ENCODE measurements at regions not wholly inside any gene's neighbourhood (a gene's known extent, or its start where the extent isn't known, plus 50 kb on each side); places are given as distances from the start of the nearest gene placed in this dataset.
"Not testable (repeated sequence)": the region's sequence is repeated elsewhere in the genome, so short reads cannot be mapped to it uniquely, and the experiment has no call there.

DNA sequence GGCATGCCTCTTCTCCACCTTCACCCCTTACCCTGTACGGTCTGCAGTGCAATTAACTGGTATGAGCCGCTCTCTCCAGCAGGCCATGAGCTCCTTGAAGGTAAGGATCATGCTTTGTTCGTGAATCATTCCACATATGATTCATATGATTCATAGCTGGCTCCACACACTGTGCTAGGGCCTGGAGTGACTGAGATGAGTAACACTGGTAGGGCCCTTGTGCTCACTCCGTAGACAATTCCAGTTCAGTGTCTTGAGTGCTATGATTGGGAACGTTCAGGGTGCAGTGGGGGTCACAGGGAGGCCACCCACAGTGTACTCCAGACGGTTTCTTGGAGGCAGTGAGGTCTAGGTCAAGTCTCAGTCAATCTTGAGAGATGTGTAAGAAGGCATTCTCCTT, 239.8 kb downstream of the LMX1A start:
- H3K4me3 ChIP-seq (ENCODE audit: extremely low read depth, insufficient read depth, low read length, poor library complexity, severe bottlenecking) = no peak overlapping the region
- H3K36me3 ChIP-seq (ENCODE audit: control insufficient read depth, insufficient read depth, low read length) = no peaks in the 10 kb centered on the region
- H3K27ac ChIP-seq (ENCODE audit: low read depth, low read length, severe bottlenecking) = no peak overlapping the region
- 90 to 91% methylated on average over 5 of the region's 6 CpGs for WGBS, 2 experiments (ENCODE audit: insufficient coverage in 2 of 2)
- H3K9me3 ChIP-seq (ENCODE audit: control insufficient read depth, low read length) = no peaks in the 10 kb centered on the region
- peaks cover 3% of the 10 kb centered on the region for H3K4me1 ChIP-seq (ENCODE audit: control insufficient read depth, insufficient read depth, low read length, poor library complexity, severe bottlenecking)

DNA sequence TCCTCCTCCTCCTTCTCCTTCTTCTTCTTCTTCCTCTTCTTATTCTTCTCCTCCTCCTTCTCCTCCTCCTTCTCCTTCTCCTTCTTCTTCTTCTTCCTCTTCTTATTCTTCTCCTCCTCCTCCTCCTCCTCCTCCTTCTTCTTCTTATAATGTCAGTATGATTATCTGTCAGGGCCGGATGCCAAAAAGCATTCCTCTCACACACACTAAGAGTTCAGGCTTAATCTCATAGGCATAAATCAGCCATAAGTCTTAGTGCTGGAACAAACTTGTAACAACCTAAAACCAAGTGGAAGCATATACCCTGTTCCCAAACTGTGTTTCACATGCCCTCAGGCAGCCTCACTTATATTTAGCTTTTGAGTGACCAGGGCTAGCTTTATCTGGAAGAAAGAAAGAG, 240.3 kb downstream of the LMX1A start:
- H3K27ac ChIP-seq (ENCODE audit: low read depth, low read length, severe bottlenecking) = no peak overlapping the region
- peaks cover 3% of the 10 kb centered on the region for H3K4me1 ChIP-seq (ENCODE audit: control insufficient read depth, insufficient read depth, low read length, poor library complexity, severe bottlenecking)
- 71% methylated on average over 1 of the region's 1 CpG; no CpG with 5 or more reads in 1 of the 2 experiments for WGBS, 2 experiments (ENCODE audit: insufficient coverage in 2 of 2)
- H3K4me3 ChIP-seq (ENCODE audit: extremely low read depth, insufficient read depth, low read length, poor library complexity, severe bottlenecking) = no peak overlapping the region
- H3K9me3 ChIP-seq (ENCODE audit: control insufficient read depth, low read length) = no peaks in the 10 kb centered on the region
- no peaks in the 10 kb centered on the region for H3K36me3 ChIP-seq (ENCODE audit: control insufficient read depth, insufficient read depth, low read length)

DNA sequence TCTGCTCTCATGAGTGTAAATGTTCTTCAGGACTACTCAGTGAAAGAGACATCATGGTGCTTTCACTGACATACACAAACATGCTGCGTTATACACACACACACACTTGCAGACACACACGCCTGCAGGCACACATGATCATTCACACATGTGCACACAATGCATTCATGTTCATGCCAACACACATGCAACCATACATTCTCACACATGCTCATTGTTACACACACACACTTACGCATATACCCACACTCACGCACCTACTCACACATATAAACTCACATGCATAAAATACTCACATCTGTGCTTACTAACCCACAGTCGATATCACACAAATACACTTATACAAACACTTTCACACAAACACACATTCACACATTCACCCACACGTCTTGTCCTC, 241.6 kb downstream of the LMX1A start:
- peaks cover 3% of the 10 kb centered on the region for H3K4me1 ChIP-seq (ENCODE audit: control insufficient read depth, insufficient read depth, low read length, poor library complexity, severe bottlenecking)
- WGBS, 2 experiments (ENCODE audit: insufficient coverage in 2 of 2) = 80 to 85% methylated on average over 6 of the region's 6 CpGs
- no peaks in the 10 kb centered on the region for H3K9me3 ChIP-seq (ENCODE audit: control insufficient read depth, low read length)
- H3K36me3 ChIP-seq (ENCODE audit: control insufficient read depth, insufficient read depth, low read length) = no peaks in the 10 kb centered on the region
- no peak overlapping the region for H3K27ac ChIP-seq (ENCODE audit: low read depth, low read length, severe bottlenecking)
- H3K4me3 ChIP-seq (ENCODE audit: extremely low read depth, insufficient read depth, low read length, poor library complexity, severe bottlenecking) = no peak overlapping the region

DNA sequence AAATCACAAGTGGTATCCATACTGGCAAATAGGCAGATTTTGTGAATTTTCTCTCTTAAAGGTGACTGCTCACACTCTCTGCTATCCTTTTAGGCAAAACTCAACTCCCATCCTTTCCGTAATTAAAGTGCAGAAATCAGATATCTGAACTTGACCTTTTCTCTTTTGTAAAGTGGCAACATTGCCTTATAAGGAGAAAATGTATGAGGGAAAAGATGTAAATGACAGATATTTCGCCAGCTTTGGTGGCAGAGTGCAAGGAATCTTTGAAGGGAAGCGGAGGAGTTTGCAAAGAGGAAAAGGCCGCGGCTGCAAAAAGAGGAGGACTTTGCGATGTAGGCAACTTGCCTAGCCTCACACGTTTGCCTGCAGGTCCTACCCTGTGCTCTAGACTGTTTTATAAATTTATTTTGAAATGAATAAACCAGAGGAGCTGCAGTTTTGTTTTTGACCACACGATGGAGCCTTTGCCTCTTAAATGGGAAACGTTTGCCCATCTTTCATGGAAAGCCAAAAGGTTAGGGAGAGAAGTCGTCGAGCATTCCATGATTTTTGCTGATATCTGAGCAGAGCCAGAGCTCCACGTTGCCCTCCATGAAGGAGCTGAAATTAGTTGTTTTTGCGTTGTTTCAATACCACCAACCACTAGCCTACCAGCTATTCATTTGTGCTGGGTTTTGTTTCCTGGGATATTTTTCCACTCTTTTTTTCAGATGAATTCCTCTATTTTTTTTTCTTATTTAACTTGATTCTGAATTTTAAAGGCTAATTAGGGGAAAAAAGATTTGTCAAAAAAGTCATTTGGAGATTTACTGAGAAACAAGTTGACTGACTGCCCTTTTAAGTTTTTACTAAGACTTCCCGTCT, 242.3 kb downstream of the LMX1A start:
- WGBS, 2 experiments (ENCODE audit: insufficient coverage in 2 of 2) = 33 to 34% methylated on average over 8 to 11 of the region's 14 CpGs
- H3K27ac ChIP-seq (ENCODE audit: low read depth, low read length, severe bottlenecking) = no peak overlapping the region
- no peak overlapping the region for H3K4me3 ChIP-seq (ENCODE audit: extremely low read depth, insufficient read depth, low read length, poor library complexity, severe bottlenecking)
- no peaks in the 10 kb centered on the region for H3K36me3 ChIP-seq (ENCODE audit: control insufficient read depth, insufficient read depth, low read length)
- peaks cover 3% of the 10 kb centered on the region for H3K4me1 ChIP-seq (ENCODE audit: control insufficient read depth, insufficient read depth, low read length, poor library complexity, severe bottlenecking)
- H3K9me3 ChIP-seq (ENCODE audit: control insufficient read depth, low read length) = no peaks in the 10 kb centered on the region

DNA sequence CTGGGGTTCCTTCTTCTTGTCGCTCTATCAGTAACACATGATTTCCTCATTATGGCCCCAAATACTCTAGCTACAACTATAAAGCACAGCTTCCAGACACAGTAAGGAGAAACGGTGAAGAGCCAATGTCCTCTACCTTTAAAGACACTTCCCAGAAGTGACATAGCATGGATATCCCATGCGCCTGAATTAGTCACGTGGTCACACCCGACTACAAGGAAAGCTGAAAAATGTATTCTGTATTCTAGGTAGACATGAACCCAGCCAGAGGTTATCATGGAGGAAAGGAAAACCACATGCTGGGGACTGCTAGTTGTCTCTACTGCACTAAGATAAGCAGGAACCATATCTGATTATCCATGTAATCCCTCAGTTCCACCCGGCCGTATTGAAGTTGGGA, 244.3 kb downstream of the LMX1A start:
- 90 to 94% methylated on average over 3 to 7 of the region's 7 CpGs for WGBS, 2 experiments (ENCODE audit: insufficient coverage in 2 of 2)
- no peak overlapping the region for H3K4me3 ChIP-seq (ENCODE audit: extremely low read depth, insufficient read depth, low read length, poor library complexity, severe bottlenecking)
- H3K9me3 ChIP-seq (ENCODE audit: control insufficient read depth, low read length) = no peaks in the 10 kb centered on the region
- no peak overlapping the region for H3K27ac ChIP-seq (ENCODE audit: low read depth, low read length, severe bottlenecking)
- H3K4me1 ChIP-seq (ENCODE audit: control insufficient read depth, insufficient read depth, low read length, poor library complexity, severe bottlenecking) = no peaks in the 10 kb centered on the region
- no peaks in the 10 kb centered on the region for H3K36me3 ChIP-seq (ENCODE audit: control insufficient read depth, insufficient read depth, low read length)

DNA sequence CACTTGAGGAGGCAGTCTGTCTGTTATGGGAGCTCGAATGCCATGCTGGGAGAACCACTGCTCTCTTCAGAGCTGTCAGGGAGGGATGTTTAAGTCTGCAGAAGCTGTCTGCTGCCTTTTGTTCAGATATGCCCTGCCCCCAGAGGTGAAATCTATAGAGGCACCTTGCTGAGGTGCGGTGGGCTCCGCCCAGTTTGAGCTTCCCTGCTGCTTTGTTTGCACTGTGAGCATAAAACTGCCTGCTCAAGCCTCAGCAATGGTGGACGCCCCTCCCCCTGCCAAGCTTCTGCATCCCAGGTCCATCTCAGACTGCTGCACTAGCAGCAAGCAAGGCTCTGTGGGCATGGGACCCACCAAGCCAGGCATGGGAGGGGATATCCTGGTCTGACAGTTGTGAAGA, 247.5 kb downstream of the LMX1A start:
- Histone ChIP-seq H3K27ac (ENCODE audit: low read depth, low read length, severe bottlenecking) (no peak overlapping the region), H3K4me1 (ENCODE audit: control insufficient read depth, insufficient read depth, low read length, poor library complexity, severe bottlenecking) (no peaks in the 10 kb centered on the region), H3K36me3 (ENCODE audit: control insufficient read depth, insufficient read depth, low read length) (no peaks in the 10 kb centered on the region), H3K9me3 (ENCODE audit: control insufficient read depth, low read length) (no peaks in the 10 kb centered on the region), H3K4me3 (ENCODE audit: extremely low read depth, insufficient read depth, low read length, poor library complexity, severe bottlenecking) (no peak overlapping the region)
- WGBS, 2 experiments (ENCODE audit: insufficient coverage in 2 of 2) = 59 to 68% methylated on average over 3 to 4 of the region's 4 CpGs

DNA sequence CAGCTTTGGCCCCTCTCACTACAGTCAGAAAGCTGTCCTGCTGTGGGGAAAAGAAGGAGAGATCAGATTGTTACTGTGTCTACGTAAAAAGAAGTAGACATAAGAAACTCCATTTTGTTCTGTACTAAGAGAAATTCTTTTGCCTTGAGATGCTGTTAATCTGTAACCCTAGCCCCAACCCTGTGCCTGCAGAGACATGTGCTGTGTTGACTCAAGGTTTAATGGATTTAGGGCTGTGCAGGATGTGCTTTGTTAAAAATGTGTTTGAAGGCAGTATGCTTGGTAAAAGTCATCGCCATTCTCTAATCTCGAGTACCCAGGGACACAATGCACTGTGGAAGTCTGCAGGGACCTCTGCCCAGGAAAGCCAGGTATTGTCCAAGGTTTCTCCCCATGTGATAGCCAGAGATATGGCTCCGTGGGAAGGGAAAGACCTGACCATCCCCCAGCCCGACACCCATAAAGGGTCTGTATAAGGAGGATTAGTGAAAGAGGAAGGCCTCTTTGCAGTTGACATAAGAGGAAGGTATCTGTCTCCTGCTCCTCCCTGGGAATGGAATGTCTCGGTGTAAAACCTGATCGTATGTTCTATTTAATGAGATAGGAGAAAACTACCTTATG, 263.9 kb downstream of the LMX1A start:
- H3K27ac ChIP-seq (ENCODE audit: low read depth, low read length, severe bottlenecking); H3K4me1 ChIP-seq (ENCODE audit: control insufficient read depth, insufficient read depth, low read length, poor library complexity, severe bottlenecking); H3K36me3 ChIP-seq (ENCODE audit: control insufficient read depth, insufficient read depth, low read length); H3K4me3 ChIP-seq (ENCODE audit: extremely low read depth, insufficient read depth, low read length, poor library complexity, severe bottlenecking); H3K9me3 ChIP-seq (ENCODE audit: control insufficient read depth, low read length): not testable (repeated sequence)
- 84 to 93% methylated on average over 4 to 5 of the region's 7 CpGs for WGBS, 2 experiments (ENCODE audit: insufficient coverage in 2 of 2)

DNA sequence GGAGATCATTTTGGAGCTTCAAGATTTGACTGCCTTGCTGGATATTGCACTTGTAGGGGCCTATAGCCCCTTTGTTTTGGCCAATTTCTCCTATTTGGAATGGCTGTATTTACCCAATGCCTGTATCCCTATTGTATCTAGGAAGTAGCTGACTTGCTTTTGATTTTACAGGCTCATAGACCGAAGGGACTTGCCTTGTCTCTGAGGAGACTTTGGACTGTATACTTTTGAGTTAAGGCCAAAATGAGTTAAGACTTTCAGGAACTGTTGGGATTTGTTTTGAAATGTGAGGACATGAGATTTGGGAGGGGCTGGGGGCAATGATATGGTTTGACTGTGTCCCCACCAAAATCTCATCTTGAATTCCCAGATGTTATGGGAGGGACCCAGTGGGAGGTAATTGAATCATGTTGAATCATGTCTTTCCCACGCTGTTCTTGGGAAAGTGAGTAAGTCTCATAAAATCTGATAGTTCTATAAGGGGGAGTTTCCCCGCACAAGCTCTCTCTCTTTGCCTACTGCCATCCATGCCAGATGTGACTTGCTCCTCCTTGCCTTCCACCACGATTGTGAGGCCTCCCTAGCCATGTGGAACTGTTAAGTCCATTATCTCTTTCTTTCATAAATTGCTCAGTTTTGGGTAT, 276.1 kb downstream of the LMX1A start:
- peaks cover 15% of the 10 kb centered on the region for H3K9me3 ChIP-seq (ENCODE audit: control insufficient read depth, low read length)
- H3K36me3 ChIP-seq (ENCODE audit: control insufficient read depth, insufficient read depth, low read length) = no peaks in the 10 kb centered on the region
- no peak overlapping the region for H3K27ac ChIP-seq (ENCODE audit: low read depth, low read length, severe bottlenecking)
- WGBS, 2 experiments (ENCODE audit: insufficient coverage in 2 of 2) = 62 to 80% methylated on average over 2 to 3 of the region's 4 CpGs
- H3K4me1 ChIP-seq (ENCODE audit: control insufficient read depth, insufficient read depth, low read length, poor library complexity, severe bottlenecking) = no peaks in the 10 kb centered on the region
- H3K4me3 ChIP-seq (ENCODE audit: extremely low read depth, insufficient read depth, low read length, poor library complexity, severe bottlenecking) = no peak overlapping the region

DNA sequence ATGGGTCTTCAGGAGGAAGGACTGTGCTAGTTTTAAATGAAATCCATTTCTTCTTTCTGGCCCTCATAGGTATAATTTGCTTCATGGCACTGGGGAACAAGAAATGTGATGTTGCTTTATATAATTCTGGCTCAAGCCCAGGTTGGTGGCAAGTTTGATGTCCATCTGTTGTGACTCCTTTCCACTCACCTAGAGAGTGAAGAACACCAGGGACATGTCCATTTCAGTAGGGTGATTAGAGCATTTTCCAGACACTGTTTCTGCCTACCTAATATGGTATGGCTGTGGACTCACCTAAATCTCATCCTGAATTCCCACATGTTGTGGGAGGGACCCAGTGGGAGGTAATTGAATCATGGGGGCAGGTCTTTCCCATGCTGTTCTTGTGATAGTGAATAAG, 278.1 kb downstream of the LMX1A start:
- Histone ChIP-seq H3K4me3 (ENCODE audit: extremely low read depth, insufficient read depth, low read length, poor library complexity, severe bottlenecking) (no peak overlapping the region), H3K9me3 (ENCODE audit: control insufficient read depth, low read length) (peaks cover 10% of the 10 kb centered on the region), H3K27ac (ENCODE audit: low read depth, low read length, severe bottlenecking) (no peak overlapping the region), H3K4me1 (ENCODE audit: control insufficient read depth, insufficient read depth, low read length, poor library complexity, severe bottlenecking) (no peaks in the 10 kb centered on the region), H3K36me3 (ENCODE audit: control insufficient read depth, insufficient read depth, low read length) (no peaks in the 10 kb centered on the region)

DNA sequence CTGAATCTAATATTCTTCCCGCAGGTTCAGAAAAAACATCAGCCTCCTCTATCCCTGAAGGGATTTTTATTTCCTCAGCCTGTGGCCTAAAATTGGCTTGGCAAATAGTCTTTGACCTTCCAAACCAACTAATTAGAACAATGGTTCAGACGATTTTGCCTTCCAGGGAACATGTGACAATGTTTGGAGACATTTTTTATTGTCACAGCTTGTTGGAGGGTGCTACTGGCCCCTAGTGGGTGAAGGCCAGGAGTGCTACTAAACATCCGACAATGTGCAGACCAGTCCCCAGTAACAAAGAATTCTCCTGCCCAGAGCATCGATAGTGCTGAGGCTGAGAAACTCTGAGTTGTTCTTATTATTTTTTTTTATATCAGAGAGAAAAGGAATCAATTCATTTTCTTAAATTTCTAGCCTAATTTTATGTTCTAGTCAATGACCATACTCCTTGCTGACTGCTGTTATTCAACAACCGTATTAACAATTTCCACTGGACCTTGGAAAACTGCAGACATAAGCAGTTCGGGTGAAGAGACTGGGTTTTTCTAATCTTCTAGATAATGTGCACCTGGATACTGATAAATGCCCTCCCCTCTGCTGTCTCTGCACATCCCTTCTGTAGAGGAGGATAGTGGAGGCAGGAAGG, 280.7 kb downstream of the LMX1A start:
- Histone ChIP-seq H3K27ac (ENCODE audit: low read depth, low read length, severe bottlenecking) (no peak overlapping the region), H3K4me1 (ENCODE audit: control insufficient read depth, insufficient read depth, low read length, poor library complexity, severe bottlenecking) (no peaks in the 10 kb centered on the region), H3K4me3 (ENCODE audit: extremely low read depth, insufficient read depth, low read length, poor library complexity, severe bottlenecking) (no peak overlapping the region), H3K9me3 (ENCODE audit: control insufficient read depth, low read length) (peaks cover 10% of the 10 kb centered on the region), H3K36me3 (ENCODE audit: control insufficient read depth, insufficient read depth, low read length) (no peaks in the 10 kb centered on the region)
- 64 to 78% methylated on average over 1 to 2 of the region's 6 CpGs for WGBS, 2 experiments (ENCODE audit: insufficient coverage in 2 of 2)

Data from mesodermal cell (in vitro differentiated cells).